K562 (cell line): ENCODE measurements at regions not wholly inside any gene's neighbourhood (a gene's known extent, or its start where the extent isn't known, plus 50 kb on each side); places are given as distances from the start of the nearest gene placed in this dataset.

Experiments used
- CREB1 ChIP-seq, 2 experiments: sonication (generic) in 1 of 2; formaldehyde crosslinking in 1 of 2; IDR thresholded peaks; 2 replicates each; pipeline versions ENCODE4 v1.6.1 to v1.8.0; 2012 to 2022; ENCODE audit warnings: inconsistent platforms in 1 of 2, mild to moderate bottlenecking in 1 of 2, missing genetic modification reagents in 1 of 2, moderate library complexity in 1 of 2
- CTCF ChIP-seq, 3 experiments: IDR thresholded peaks in 2 of 3; conservative IDR thresholded peaks in 1 of 3; 2 replicates each; pipeline ENCODE4 v1.5.1; 2011 to 2012; ENCODE audit warnings: low read length in 3 of 3, mild to moderate bottlenecking in 3 of 3, control low read depth in 2 of 3, improper control_type of control experiment in 1 of 3, inconsistent platforms in 1 of 3, low read depth in 1 of 3, mixed read lengths in 1 of 3, moderate library complexity in 1 of 3; ENCODE audit not compliant: insufficient read depth in 2 of 3
- GTF2F1 ChIP-seq: IDR thresholded peaks from 2 replicates; pipeline ENCODE4 v1.6.1; 2011; ENCODE audit warnings: low read depth, low read length, improper control_type of control experiment
- POLR2AphosphoS2 ChIP-seq: IDR thresholded peaks from 2 replicates; pipeline ENCODE4 v1.6.1; 2012; ENCODE audit warnings: low read length, improper control_type of control experiment
- POLR2AphosphoS5 ChIP-seq: IDR thresholded peaks from 2 replicates; pipeline ENCODE4 v1.6.1; 2011; ENCODE audit warnings: mild to moderate bottlenecking, low read depth, low read length, moderate library complexity; ENCODE audit not compliant: control insufficient read depth, insufficient read depth
- TAF7 ChIP-seq: fragments of 450-650 bp; IDR thresholded peaks from 2 replicates; pipeline ENCODE4 v1.6.1; 2016; ENCODE audit warnings: missing genetic modification characterization, missing compliant biosample characterization
- TRIM28 ChIP-seq: fragments of 450-650 bp; IDR thresholded peaks from 2 replicates; pipeline ENCODE4 v1.6.1; 2017
- ZNF644 ChIP-seq: fragments of 200-800 bp; sonication (Bioruptor generic); IDR thresholded peaks from 2 replicates; pipeline ENCODE4 v1.6.1; 2016; ENCODE audit warnings: low read depth, missing genetic modification characterization, missing compliant biosample characterization
- ZSCAN32 ChIP-seq: fragments of 450-650 bp; formaldehyde crosslinking; IDR thresholded peaks from 2 replicates; pipeline ENCODE4 v1.4.0; 2020; ENCODE audit warnings: mild to moderate bottlenecking, moderate library complexity

GRCh38 chr5:53241572-53241971, 132.0 kb upstream of the MOCS2 start:
- TF ChIP-seq POLR2AphosphoS5 (no peak), POLR2AphosphoS2 (no peak), CTCF (IDR thresholded peaks at IDR 0.05 in 2 of 3, conservative IDR thresholded peaks at IDR 0.05 in 1 of 3; ENCODE audit: insufficient read depth in 2 of 3, low read depth in 1 of 3, low read length in 3 of 3) (no peak), TAF7 (tag) (no peak), ZNF644 (tag) (no peak), CREB1 (IDR thresholded peaks at IDR 0.05) (no peak), CREB1 (CRISPR knock-in tag; IDR thresholded peaks at IDR 0.05) (no peak), GTF2F1 (no peak), ZSCAN32 (CRISPR knock-in tag) (no peak), TRIM28 (no peak)
